AG09319 (cell line): ENCODE measurements at regions not wholly inside any gene's neighbourhood (a gene's known extent, or its start where the extent isn't known, plus 50 kb on each side); places are given as distances from the start of the nearest gene placed in this dataset.

ENCODE experiments used
- DNase-seq: peaks from one replicate; pipeline ENCODE4 v3.0.0-alpha.2; 2010; ENCODE audit warnings: low read depth; ENCODE audit errors: extremely low read depth
- TF ChIP-seq, protein P1 (sequence below): IDR thresholded peaks from 2 replicates; pipeline ENCODE4 v1.5.1; 2011; ENCODE audit warnings: low read depth, mild to moderate bottlenecking, inconsistent platforms, low read length, moderate library complexity

DNA sequence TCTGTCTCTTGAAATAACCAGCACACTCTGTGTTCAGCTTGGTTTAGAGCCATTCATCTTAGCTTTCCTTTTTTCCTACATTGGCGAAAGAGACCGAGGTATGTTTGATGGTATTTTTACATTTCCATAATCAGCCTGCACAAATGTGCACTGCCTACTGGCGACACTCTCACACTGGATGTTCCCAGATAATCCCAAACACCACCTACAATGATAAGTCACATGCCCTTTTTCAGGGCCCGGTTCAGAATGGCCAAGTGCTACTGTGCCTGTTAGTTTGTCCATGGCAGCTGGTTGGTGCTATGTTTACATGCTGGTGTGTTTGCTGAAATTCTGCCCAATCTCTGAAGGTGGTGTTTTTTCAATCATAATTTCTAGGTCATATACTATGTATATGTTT lies 80.8 kb upstream of the NR3C2 start:
- TF ChIP-seq, protein P1, sequence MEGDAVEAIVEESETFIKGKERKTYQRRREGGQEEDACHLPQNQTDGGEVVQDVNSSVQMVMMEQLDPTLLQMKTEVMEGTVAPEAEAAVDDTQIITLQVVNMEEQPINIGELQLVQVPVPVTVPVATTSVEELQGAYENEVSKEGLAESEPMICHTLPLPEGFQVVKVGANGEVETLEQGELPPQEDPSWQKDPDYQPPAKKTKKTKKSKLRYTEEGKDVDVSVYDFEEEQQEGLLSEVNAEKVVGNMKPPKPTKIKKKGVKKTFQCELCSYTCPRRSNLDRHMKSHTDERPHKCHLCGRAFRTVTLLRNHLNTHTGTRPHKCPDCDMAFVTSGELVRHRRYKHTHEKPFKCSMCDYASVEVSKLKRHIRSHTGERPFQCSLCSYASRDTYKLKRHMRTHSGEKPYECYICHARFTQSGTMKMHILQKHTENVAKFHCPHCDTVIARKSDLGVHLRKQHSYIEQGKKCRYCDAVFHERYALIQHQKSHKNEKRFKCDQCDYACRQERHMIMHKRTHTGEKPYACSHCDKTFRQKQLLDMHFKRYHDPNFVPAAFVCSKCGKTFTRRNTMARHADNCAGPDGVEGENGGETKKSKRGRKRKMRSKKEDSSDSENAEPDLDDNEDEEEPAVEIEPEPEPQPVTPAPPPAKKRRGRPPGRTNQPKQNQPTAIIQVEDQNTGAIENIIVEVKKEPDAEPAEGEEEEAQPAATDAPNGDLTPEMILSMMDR = no peak

DNA sequence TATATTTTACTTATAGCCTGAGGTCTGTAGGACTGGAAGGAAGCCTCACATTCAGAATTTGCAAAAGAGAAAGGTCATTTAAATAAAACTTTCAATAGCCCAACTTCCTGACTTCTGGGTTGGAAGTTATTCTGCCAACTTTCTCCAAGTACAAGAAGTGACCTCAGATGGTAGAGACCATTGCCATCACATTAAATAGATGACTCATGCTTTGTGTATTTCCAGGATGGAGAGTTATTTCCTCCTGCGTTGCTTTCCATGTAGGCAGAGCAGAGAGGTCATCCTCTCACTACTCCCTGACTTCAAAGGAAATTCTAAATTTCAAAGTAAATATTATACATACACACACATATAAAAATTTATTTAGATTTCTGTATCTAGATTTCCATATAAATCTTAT lies 73.0 kb upstream of the NR3C2 start:
- no peak for DNase-seq
- TF ChIP-seq, protein P1 = no peak

More for the DNA sequence above, 80.8 kb upstream of the NR3C2 start:
- no peak for DNase-seq

DNA sequence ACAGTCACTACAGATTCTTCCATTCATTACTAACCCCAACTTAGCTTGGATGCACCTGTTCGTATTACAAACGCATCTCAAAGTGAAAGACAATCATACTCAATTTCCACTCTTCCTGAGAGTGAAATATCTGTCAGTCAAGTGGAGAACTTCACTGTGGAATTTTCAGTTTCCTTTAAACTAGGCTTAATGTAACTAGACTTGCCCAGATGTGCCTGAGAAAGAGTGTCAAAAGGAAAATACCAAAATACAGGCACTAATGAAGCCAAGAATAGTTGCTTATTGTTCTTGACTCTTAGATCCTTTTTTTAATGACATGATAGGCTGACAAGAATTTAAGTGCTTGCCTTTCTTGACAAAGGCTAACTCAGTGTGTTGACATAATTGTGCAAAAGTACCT lies 72.4 kb upstream of the NR3C2 start:
- TF ChIP-seq, protein P1 = no peak
- no peak for DNase-seq

DNA sequence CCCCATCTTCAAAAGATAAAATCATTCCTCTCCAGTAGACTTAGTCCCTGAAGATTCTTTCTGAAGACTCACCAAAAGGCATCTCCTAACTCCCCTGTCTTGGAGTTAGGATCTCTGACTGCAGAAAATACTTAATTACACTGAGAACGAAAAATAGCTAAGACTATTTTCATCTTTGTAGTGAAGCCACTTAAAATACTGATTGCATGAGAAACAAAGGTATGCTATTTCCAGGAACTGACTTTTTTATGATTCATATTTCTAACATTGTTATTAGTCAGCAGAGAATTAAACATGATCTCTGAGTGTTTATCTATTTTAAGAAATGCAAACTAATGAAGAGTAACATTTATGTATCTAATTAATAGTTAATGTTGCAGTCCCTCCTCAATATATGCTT lies 71.8 kb upstream of the NR3C2 start:
- no peak for DNase-seq

DNA sequence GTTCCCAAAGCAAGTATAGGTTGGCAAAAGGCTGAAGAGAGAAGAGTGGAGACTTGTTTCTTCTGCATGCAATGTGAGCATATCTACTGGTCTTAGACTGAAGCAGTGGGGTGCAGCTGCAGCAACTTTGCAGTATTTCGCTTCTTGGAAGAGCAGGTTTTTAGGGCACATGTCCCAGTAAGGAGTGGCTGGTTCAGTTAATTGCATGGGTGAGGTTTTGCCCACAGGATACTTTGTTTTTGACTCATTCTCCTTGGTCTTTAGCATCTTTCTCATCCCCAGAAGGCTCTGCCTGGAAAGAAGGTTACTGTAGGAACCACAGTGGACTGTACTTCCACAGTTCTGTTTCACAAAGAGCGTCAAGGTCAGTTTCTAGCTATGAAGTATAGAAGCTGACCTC lies 68.0 kb upstream of the NR3C2 start:
- TF ChIP-seq, protein P1 = no peak
- no peak for DNase-seq

More for the DNA sequence above, 71.8 kb upstream of the NR3C2 start:
- TF ChIP-seq, protein P1 = no peak

DNA sequence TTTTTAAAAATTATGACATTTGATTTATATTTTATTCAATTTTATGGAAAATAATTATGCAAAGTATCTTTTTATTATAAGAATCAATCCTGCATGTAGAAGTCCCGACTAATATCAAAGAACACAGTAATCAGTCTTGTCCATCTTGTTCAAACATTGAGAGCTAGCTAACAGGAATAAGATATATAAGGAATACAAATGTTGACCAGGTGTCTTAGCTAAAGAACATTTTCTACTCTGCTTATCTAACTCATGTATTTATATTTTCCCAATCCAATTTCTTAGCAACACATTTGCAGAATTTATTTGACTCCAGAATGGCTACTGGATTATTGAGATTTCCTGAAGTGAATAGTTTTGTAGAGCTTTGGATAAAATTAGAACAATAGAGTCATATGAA lies 61.5 kb upstream of the NR3C2 start:
- DNase-seq = no peak
- TF ChIP-seq, protein P1 = no peak

DNA sequence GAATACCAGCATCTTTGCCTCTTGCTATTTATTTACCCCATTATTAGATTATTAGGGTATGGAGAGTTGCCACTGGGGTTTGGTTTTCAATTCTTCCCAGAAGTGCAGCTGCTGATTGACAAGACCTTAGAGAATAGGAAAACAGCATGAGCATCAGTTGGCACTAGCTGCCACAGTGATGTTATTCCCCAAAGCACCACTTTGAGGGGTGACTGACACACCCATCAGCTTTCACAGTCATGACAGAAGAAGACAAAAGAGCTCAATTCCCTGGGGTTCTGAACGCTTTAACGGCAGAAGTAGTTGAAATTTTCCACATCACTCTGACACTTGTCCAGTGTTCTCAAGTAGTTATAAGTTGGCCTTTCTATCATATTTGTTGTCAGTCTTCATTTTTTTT lies 55.0 kb upstream of the NR3C2 start:
- TF ChIP-seq, protein P1 = no peak
- DNase-seq = no peak
